ENCODE measurements at regions not wholly inside any gene's neighbourhood (a gene's known extent, or its start where the extent isn't known, plus 50 kb on each side); places are given as distances from the start of the nearest gene placed in this dataset.

DNA sequence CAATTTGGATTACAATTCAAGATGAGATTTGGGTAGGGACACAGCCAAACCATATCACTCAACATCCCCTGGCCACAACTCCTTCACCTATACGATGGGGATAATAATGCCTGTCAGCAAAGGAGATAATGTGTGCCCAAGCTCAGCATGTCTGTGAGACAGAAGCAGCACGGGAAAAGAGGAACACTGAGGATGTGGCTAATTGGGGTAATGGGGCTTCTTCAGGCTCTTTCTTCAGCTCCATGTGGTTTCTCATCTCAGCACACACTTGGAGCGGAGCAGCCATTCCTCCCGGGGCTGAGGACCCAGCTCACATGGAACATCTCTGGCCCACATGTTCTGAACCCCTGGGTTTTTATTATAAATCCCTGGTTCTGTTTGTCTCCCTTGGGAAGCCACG, 136.0 kb upstream of the NAMPT start:
- Histone ChIP-seq H3K36me3 (ENCODE audit: control insufficient read depth, insufficient read depth, low read length) (no peaks in the 10 kb centered on the region), H3K9me3 (ENCODE audit: control insufficient read depth, insufficient read depth, low read length) (no peaks in the 10 kb centered on the region), H3K27ac (ENCODE audit: low read length) (no peak overlapping the region), H3K4me3 (ENCODE audit: low read length) (no peak overlapping the region), H3K27me3 (ENCODE audit: control insufficient read depth, insufficient read depth, low read length) (no peaks in the 10 kb centered on the region), H3K4me1 (ENCODE audit: control insufficient read depth, insufficient read depth, low read length) (peaks cover 9% of the 10 kb centered on the region)
- no peak overlapping the region for H3K4me3 Mint-ChIP-seq
- DNase-seq = no peak
- H3K4me1 Mint-ChIP-seq = no peaks in the 10 kb centered on the region
- H3K27ac Mint-ChIP-seq = no peak overlapping the region
- no peak for ATAC-seq
- TF ChIP-seq, protein P1, sequence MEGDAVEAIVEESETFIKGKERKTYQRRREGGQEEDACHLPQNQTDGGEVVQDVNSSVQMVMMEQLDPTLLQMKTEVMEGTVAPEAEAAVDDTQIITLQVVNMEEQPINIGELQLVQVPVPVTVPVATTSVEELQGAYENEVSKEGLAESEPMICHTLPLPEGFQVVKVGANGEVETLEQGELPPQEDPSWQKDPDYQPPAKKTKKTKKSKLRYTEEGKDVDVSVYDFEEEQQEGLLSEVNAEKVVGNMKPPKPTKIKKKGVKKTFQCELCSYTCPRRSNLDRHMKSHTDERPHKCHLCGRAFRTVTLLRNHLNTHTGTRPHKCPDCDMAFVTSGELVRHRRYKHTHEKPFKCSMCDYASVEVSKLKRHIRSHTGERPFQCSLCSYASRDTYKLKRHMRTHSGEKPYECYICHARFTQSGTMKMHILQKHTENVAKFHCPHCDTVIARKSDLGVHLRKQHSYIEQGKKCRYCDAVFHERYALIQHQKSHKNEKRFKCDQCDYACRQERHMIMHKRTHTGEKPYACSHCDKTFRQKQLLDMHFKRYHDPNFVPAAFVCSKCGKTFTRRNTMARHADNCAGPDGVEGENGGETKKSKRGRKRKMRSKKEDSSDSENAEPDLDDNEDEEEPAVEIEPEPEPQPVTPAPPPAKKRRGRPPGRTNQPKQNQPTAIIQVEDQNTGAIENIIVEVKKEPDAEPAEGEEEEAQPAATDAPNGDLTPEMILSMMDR (IDR thresholded peaks at IDR 0.05) = no peak
- H3K9me3 Mint-ChIP-seq = peaks cover 5 to 7% of the 10 kb centered on the region in 2 donors
- WGBS (ENCODE audit: insufficient coverage) = 80% methylated on average over 5 of the region's 5 CpGs
- peaks cover 8 to 18% of the 10 kb centered on the region in 2 donors for H3K27me3 Mint-ChIP-seq (ENCODE audit: low read depth in 2 of 2)
- H3K36me3 Mint-ChIP-seq = peaks cover 13% of the 10 kb centered on the region
- intact Hi-C loops (cut with micrococcal nuclease) = no loop called here

DNA sequence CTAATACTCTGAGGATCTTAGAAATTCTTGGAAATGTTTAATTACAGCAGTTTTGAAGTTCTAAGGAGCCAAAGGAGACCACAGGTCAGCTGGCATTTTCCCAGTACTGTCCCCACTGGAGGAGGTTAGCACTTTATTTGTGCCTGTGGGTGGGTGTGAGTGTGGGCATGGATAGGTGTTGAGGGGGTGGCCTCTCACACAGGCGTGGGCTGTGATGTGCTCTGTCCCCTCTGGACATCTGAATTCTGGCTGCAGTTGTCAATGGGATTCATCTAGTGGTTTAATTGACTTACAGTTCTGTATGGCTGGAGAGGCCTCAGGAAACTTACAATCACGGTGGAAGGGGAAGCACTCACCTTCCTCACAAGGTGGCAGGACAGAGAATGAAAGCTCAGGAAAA, 135.4 kb upstream of the NAMPT start:
- Mint-ChIP-seq H3K27ac (no peak overlapping the region), H3K4me3 (no peak overlapping the region), H3K4me1 (no peaks in the 10 kb centered on the region), H3K9me3 (peaks cover 5 to 7% of the 10 kb centered on the region in 2 donors), H3K27me3 (ENCODE audit: low read depth in 2 of 2) (peaks cover 8 to 18% of the 10 kb centered on the region in 2 donors), H3K36me3 (peaks cover 13% of the 10 kb centered on the region)
- H3K4me1 ChIP-seq (ENCODE audit: control insufficient read depth, insufficient read depth, low read length) = peaks cover 5% of the 10 kb centered on the region
- no peaks in the 10 kb centered on the region for H3K27me3 ChIP-seq (ENCODE audit: control insufficient read depth, insufficient read depth, low read length)
- no peak overlapping the region for H3K27ac ChIP-seq (ENCODE audit: low read length)
- no peak for ATAC-seq
- no peak overlapping the region for H3K4me3 ChIP-seq (ENCODE audit: low read length)
- DNase-seq = no peak
- TF ChIP-seq, protein P1 (IDR thresholded peaks at IDR 0.05) = no peak
- WGBS (ENCODE audit: insufficient coverage) = 79% methylated on average over 2 of the region's 2 CpGs
- H3K9me3 ChIP-seq (ENCODE audit: control insufficient read depth, insufficient read depth, low read length) = no peaks in the 10 kb centered on the region
- intact Hi-C loops (cut with micrococcal nuclease) = no loop called here
- no peaks in the 10 kb centered on the region for H3K36me3 ChIP-seq (ENCODE audit: control insufficient read depth, insufficient read depth, low read length)

DNA sequence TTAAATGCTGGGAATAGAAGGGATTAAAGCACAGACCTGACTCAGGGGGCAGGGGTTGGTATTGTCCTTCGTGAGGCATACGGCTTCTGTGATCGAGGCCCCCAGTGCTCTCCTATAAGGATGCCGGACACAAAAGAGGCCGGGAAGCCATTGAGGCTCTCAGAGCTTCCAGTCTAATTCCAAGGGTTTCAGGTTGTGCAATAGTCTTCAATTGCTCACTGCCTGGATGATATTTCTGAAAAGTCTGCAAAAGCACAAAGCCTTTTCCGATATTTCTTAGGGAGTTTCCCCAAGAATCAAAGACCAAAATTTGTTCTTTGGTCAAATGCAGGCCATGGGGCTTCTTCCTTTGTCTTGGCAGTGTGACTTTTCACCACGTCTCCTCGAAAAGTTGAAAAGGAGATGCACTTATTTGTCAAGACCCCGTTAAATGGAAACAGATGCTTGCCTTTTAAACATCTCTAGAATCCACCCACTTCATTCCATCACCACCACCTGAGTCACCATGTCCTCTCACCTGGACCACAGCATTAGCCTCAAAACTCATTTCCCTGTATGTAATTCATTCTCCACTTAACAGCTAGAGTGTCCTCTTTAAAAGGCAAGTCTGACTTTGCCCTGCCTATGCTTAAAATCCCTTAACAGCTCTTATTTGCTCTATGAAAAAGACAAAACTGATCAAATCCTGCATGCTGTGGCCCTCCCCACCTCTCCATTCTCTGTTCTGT, 134.8 kb upstream of the NAMPT start:
- H3K27ac ChIP-seq (ENCODE audit: low read length) = no peak overlapping the region
- peaks cover 7 to 18% of the 10 kb centered on the region in 2 donors for H3K27me3 Mint-ChIP-seq (ENCODE audit: low read depth in 2 of 2)
- peaks cover 5 to 7% of the 10 kb centered on the region in 2 donors for H3K9me3 Mint-ChIP-seq
- H3K27ac Mint-ChIP-seq = no peak overlapping the region
- TF ChIP-seq, protein P1 (IDR thresholded peaks at IDR 0.05) = no peak
- no peaks in the 10 kb centered on the region for H3K36me3 ChIP-seq (ENCODE audit: control insufficient read depth, insufficient read depth, low read length)
- H3K4me1 ChIP-seq (ENCODE audit: control insufficient read depth, insufficient read depth, low read length) = peaks cover 4% of the 10 kb centered on the region
- H3K9me3 ChIP-seq (ENCODE audit: control insufficient read depth, insufficient read depth, low read length) = no peaks in the 10 kb centered on the region
- no peak overlapping the region for H3K4me3 ChIP-seq (ENCODE audit: low read length)
- no peaks in the 10 kb centered on the region for H3K4me1 Mint-ChIP-seq
- no peak overlapping the region for H3K4me3 Mint-ChIP-seq
- H3K27me3 ChIP-seq (ENCODE audit: control insufficient read depth, insufficient read depth, low read length) = no peaks in the 10 kb centered on the region
- DNase-seq (no peak), ATAC-seq (no peak)
- H3K36me3 Mint-ChIP-seq = peaks cover 13% of the 10 kb centered on the region
- intact Hi-C loops (cut with micrococcal nuclease) = no loop called here
- WGBS (ENCODE audit: insufficient coverage) = 93% methylated on average over 9 of the region's 9 CpGs

DNA sequence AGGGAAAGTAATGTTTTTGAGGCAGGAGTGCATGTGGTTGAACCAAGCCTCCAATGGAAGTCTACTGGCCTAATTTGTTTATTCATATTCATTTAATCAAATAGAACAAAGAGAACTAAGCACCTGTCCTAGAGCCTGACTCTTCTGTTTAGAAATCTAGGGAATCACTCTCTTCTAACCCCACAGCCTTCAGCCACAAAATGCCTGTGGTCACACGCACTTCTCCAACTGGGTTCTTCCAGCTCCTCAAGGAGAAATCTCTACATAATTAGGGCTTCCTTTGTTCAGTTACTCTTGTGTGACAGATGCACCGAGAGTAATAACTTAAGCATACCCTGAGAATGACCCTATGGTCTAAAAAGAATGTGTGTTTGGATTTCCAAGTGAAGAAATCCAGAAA, 133.7 kb upstream of the NAMPT start:
- DNase-seq (no peak), ATAC-seq (no peak)
- Histone ChIP-seq H3K4me1 (ENCODE audit: control insufficient read depth, insufficient read depth, low read length) (peaks cover 4% of the 10 kb centered on the region), H3K27ac (ENCODE audit: low read length) (no peak overlapping the region), H3K27me3 (ENCODE audit: control insufficient read depth, insufficient read depth, low read length) (no peaks in the 10 kb centered on the region), H3K4me3 (ENCODE audit: low read length) (no peak overlapping the region), H3K36me3 (ENCODE audit: control insufficient read depth, insufficient read depth, low read length) (no peaks in the 10 kb centered on the region), H3K9me3 (ENCODE audit: control insufficient read depth, insufficient read depth, low read length) (no peaks in the 10 kb centered on the region)
- intact Hi-C loops (cut with micrococcal nuclease) = no loop called here
- H3K36me3 Mint-ChIP-seq = peaks cover 13% of the 10 kb centered on the region
- no peak overlapping the region for H3K4me3 Mint-ChIP-seq
- H3K27ac Mint-ChIP-seq = no peak overlapping the region
- 77% methylated on average over 2 of the region's 2 CpGs for WGBS (ENCODE audit: insufficient coverage)
- TF ChIP-seq, protein P1 (IDR thresholded peaks at IDR 0.05) = no peak
- H3K9me3 Mint-ChIP-seq = peaks cover 5 to 7% of the 10 kb centered on the region in 2 donors
- peaks cover 3 to 11% of the 10 kb centered on the region in 2 donors for H3K27me3 Mint-ChIP-seq (ENCODE audit: low read depth in 2 of 2)
- H3K4me1 Mint-ChIP-seq = no peaks in the 10 kb centered on the region
